Hepatic stellate cell (primary cell): ENCODE measurements at regions not wholly inside any gene's neighbourhood (a gene's known extent, or its start where the extent isn't known, plus 50 kb on each side); places are given as distances from the start of the nearest gene placed in this dataset.
"Not testable (repeated sequence)": the region's sequence is repeated elsewhere in the genome, so short reads cannot be mapped to it uniquely, and the experiment has no call there.

Experiments
- DNase-seq: peaks from one replicate; pipeline ENCODE4 v3.0.0; 2011; ENCODE audit warnings: low spot score

GRCh38 chr4:10811991-10812390 is 127.4 kb upstream of the CLNK start:
- no peak for DNase-seq

GRCh38 chr4:10810411-10810810 is 125.8 kb upstream of the CLNK start:
- DNase-seq: no peak

- DNase-seq: no peak
These were observed 125.3 kb upstream of the CLNK start for GRCh38 chr4:10809905-10810304.

- DNase-seq: no peak
These were observed 124.0 kb upstream of the CLNK start for GRCh38 chr4:10808591-10808990.

- no peak for DNase-seq
These were observed 122.5 kb upstream of the CLNK start for GRCh38 chr4:10806953-10807645.

GRCh38 chr4:10803713-10804343 is 119.3 kb upstream of the CLNK start:
- DNase-seq: no peak

- no peak for DNase-seq
These were observed 102.8 kb upstream of the CLNK start for GRCh38 chr4:10787365-10787764.

- DNase-seq: no peak
These were observed 100.1 kb upstream of the CLNK start for GRCh38 chr4:10784621-10785020.

GRCh38 chr4:10783351-10783750 is 98.8 kb upstream of the CLNK start:
- DNase-seq: peak; percentile 46

- no peak for DNase-seq
These were observed 97.2 kb upstream of the CLNK start for GRCh38 chr4:10781805-10782204.

GRCh38 chr4:10780803-10781202 is 96.2 kb upstream of the CLNK start:
- DNase-seq: not testable (repeated sequence)

- DNase-seq: not testable (repeated sequence)
These were observed 90.6 kb upstream of the CLNK start for GRCh38 chr4:10775132-10775531.

GRCh38 chr4:10773656-10774055 is 89.1 kb upstream of the CLNK start:
- no peak for DNase-seq

- DNase-seq: no peak
These were observed 88.4 kb upstream of the CLNK start for GRCh38 chr4:10773010-10773409.

GRCh38 chr4:10765386-10765785 is 80.8 kb upstream of the CLNK start:
- no peak for DNase-seq

- DNase-seq: no peak
These were observed 78.0 kb upstream of the CLNK start for GRCh38 chr4:10762561-10762960.

GRCh38 chr4:10761903-10762302 is 77.3 kb upstream of the CLNK start:
- DNase-seq: no peak

GRCh38 chr4:10760086-10760485 is 75.5 kb upstream of the CLNK start:
- DNase-seq: no peak

- DNase-seq: no peak
These were observed 74.3 kb upstream of the CLNK start for GRCh38 chr4:10758906-10759305.

GRCh38 chr4:10753856-10754402 is 69.4 kb upstream of the CLNK start:
- DNase-seq: no peak

GRCh38 chr4:10753336-10753735 is 68.8 kb upstream of the CLNK start:
- no peak for DNase-seq

GRCh38 chr4:10750714-10751113 is 66.1 kb upstream of the CLNK start:
- no peak for DNase-seq

GRCh38 chr4:10747186-10747585 is 62.6 kb upstream of the CLNK start:
- DNase-seq: no peak
